ENCODE measurements at regions not wholly inside any gene's neighbourhood (a gene's known extent, or its start where the extent isn't known, plus 50 kb on each side); places are given as distances from the start of the nearest gene placed in this dataset.

- TF ChIP-seq EZH2 (IDR thresholded peaks at IDR 0.05; ENCODE audit: insufficient read depth, poor library complexity, severe bottlenecking) (no peak), EZH2phosphoT487 (IDR thresholded peaks at IDR 0.05; ENCODE audit: insufficient read depth, low read depth) (no peak)
These were observed 383.4 kb downstream of the LMO7 start for GRCh38 chr13:76019421-76020044.
